HepG2 (cell line): ENCODE measurements at regions not wholly inside any gene's neighbourhood (a gene's known extent, or its start where the extent isn't known, plus 50 kb on each side); places are given as distances from the start of the nearest gene placed in this dataset.
A peak's percentile ranks its signal among the peaks of the same experiment; 100 is the strongest.

Source experiments
- ATAC-seq: fragments of 200-7000 bp; cut with Tn5 transposase; 3 replicates; pipeline ENCODE4 v1.9.1; 2020; ENCODE audit warnings: mild to moderate bottlenecking, moderate library complexity
- BruUV-seq: library from RNA; stranded (reverse); fragments of 400-500 nt; replicated peaks from 2 replicates; lab custom pipeline; 2021; lab: Mats Ljungman, UMichigan
- CTCF ChIA-PET: fragments of 300-600 bp; formaldehyde crosslinking; extraction: SDS; loops from one replicate; lab custom pipeline; 2021; ENCODE audit warnings: low total read pairs, inconsistent platforms, low intra/inter-chr PET ratio; lab: Yijun Ruan, JAX
- POLR2A ChIA-PET: fragments of 350-600 bp; sonication (Branson Sonifier 250); formaldehyde crosslinking; loops from one replicate; lab custom pipeline; 2020; ENCODE audit warnings: antibody characterized with exemption, inconsistent platforms; lab: Yijun Ruan, JAX
- DNase-seq: peaks from one replicate; pipeline ENCODE4 v3.0.0-alpha.2; 2015; ENCODE audit warnings: low spot score
- FAIRE-seq: peaks from 3 replicates; lab custom pipeline; 2011; peaks lifted over from hg19 to GRCh38; lab: Jason Lieb, UNC
- H2AFZ ChIP-seq: one replicate; pipeline ENCODE4 v1.6.1; 2011; ENCODE audit warnings: low read length, inconsistent platforms
- H3K27ac ChIP-seq: fragments of 300-600 bp; 3 replicates; pipeline ENCODE4 v1.8.0; 2011; ENCODE audit warnings: mixed run types, mild to moderate bottlenecking, mixed read lengths, low read length, inconsistent platforms; ENCODE audit not compliant: insufficient read depth; ENCODE audit errors: extremely low read length
- H3K27me3 ChIP-seq, 2 experiments: fragments of 200-600 bp in 1 of 2; 2 replicates in 1 of 2; 3 replicates in 1 of 2; pipeline versions ENCODE4 v1.6.0 to v1.8.0; 2011; ENCODE audit warnings: low read length in 2 of 2, mild to moderate bottlenecking in 2 of 2, moderate library complexity in 2 of 2, inconsistent platforms in 1 of 2; ENCODE audit not compliant: insufficient read depth in 2 of 2, control insufficient read depth in 1 of 2
- H3K36me3 ChIP-seq, 2 experiments: fragments of 200-600 bp in 1 of 2; replicated peaks in 1 of 2; 2 replicates in 1 of 2; 3 replicates in 1 of 2; pipeline versions ENCODE4 v1.5.1 to v1.8.0; 2011; ENCODE audit warnings: low read length in 2 of 2, inconsistent platforms in 1 of 2; ENCODE audit not compliant: insufficient read depth in 2 of 2, control insufficient read depth in 1 of 2
- H3K4me1 ChIP-seq: 2 replicates; pipeline ENCODE4 v1.5.1; 2012; ENCODE audit warnings: low read length, inconsistent platforms; ENCODE audit not compliant: insufficient read depth
- H3K4me2 ChIP-seq: 2 replicates; pipeline ENCODE4 v1.6.0; 2011; ENCODE audit warnings: low read depth, low read length, inconsistent platforms
- H3K4me3 ChIP-seq, 3 experiments: fragments of 200-600 bp in 1 of 3; sonication (generic), shearing (Covaris generic) in 1 of 3; replicated peaks in 1 of 3; 2 replicates each; pipeline ENCODE4 v1.5.1; 2011 to 2016; ENCODE audit warnings: low read length in 3 of 3, inconsistent platforms in 2 of 3, low read depth in 2 of 3, mild to moderate bottlenecking in 2 of 3, control low read depth in 1 of 3, mixed read lengths in 1 of 3; ENCODE audit not compliant: insufficient read depth in 1 of 3
- H3K79me2 ChIP-seq: one replicate; pipeline ENCODE4 v1.6.1; 2011; ENCODE audit warnings: low read length, inconsistent platforms; ENCODE audit not compliant: insufficient read depth
- H3K9ac ChIP-seq: 2 replicates; pipeline ENCODE4 v1.6.0; 2011; ENCODE audit warnings: mild to moderate bottlenecking, low read depth, low read length, inconsistent platforms; ENCODE audit not compliant: insufficient read depth
- H3K9me3 ChIP-seq: 2 replicates; pipeline ENCODE4 v1.5.1; 2012; ENCODE audit warnings: mild to moderate bottlenecking, low read length
- H4K20me1 ChIP-seq: 2 replicates; pipeline ENCODE4 v1.6.0; 2011; ENCODE audit warnings: inconsistent platforms, mild to moderate bottlenecking, low read length, moderate library complexity; ENCODE audit not compliant: insufficient read depth
- WGBS: methylation state at CpG from one replicate; pipeline ENCODE4 v1.1.6; 2017; ENCODE audit warnings: low lambda C conversion rate; 5-methylcytosine and 5-hydroxymethylcytosine counted together
- in situ Hi-C: cut with HindIII; loops from 2 replicates; pipeline ENCODE4 v1.10.0; 2017; ENCODE audit warnings: low pct_unique_long_range_greater_than_20kb; ENCODE audit not compliant: extremely low pct_ligation_motif_present
- intact Hi-C: fragments of 100-400 bp; cut with micrococcal nuclease; formaldehyde crosslinking; loops from one replicate; pipeline ENCODE4 v1.10.0; 2022; ENCODE audit not compliant: unreplicated experiment
- TF ChIP-seq, protein P1 (sequence below): sonication (generic); formaldehyde crosslinking; IDR thresholded peaks from 2 replicates; pipeline ENCODE4 v1.4.0; 2020; ENCODE audit warnings: missing genetic modification reagents, borderline replicate concordance
- TF ChIP-seq, protein P2 (sequence below): fragments of 450-650 bp; IDR thresholded peaks from 2 replicates; pipeline ENCODE4 v1.6.1; 2016

DNA sequence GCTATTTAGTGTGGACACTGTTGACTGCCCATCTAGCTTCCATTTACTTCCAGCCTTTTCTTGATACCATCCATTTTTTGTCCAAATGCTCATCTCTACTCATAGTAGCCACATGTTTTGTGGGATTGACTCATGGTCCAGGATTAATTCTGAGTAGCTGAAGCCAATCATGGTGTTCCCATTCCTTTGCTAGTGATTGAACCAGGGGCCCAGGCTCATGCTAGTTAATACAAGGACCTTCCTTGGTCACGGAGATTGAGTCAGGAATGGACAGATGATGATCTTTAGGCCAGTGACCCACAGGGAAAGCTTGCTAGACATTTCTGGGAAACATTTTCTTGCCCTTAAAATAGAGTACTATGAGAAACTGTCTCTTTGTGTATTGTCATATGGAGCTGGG is 272.9 kb upstream of the RIOK2 start:
- no peak overlapping the region for H3K4me2 ChIP-seq
- no peak overlapping the region for H3K9ac ChIP-seq
- H2AFZ ChIP-seq, result no peak overlapping the region
- H3K9me3 ChIP-seq, result no peaks in the 10 kb centered on the region
- 0% methylated on average over 1 of the region's 1 CpG for WGBS
- no peaks in the 10 kb centered on the region; a peak in 1 of 5 replicates for H3K27me3 ChIP-seq
- no peaks in the 10 kb centered on the region for H4K20me1 ChIP-seq
- in situ Hi-C loops, result no loop called here
- no peak overlapping the region for H3K4me3 ChIP-seq
- H3K27ac ChIP-seq, result no peak overlapping the region
- intact Hi-C loops, result no loop called here
- no peaks in the 10 kb centered on the region for H3K36me3 ChIP-seq
- FAIRE-seq (no peak), ATAC-seq (no peak), DNase-seq (no peak)
- TF ChIP-seq, protein P1, sequence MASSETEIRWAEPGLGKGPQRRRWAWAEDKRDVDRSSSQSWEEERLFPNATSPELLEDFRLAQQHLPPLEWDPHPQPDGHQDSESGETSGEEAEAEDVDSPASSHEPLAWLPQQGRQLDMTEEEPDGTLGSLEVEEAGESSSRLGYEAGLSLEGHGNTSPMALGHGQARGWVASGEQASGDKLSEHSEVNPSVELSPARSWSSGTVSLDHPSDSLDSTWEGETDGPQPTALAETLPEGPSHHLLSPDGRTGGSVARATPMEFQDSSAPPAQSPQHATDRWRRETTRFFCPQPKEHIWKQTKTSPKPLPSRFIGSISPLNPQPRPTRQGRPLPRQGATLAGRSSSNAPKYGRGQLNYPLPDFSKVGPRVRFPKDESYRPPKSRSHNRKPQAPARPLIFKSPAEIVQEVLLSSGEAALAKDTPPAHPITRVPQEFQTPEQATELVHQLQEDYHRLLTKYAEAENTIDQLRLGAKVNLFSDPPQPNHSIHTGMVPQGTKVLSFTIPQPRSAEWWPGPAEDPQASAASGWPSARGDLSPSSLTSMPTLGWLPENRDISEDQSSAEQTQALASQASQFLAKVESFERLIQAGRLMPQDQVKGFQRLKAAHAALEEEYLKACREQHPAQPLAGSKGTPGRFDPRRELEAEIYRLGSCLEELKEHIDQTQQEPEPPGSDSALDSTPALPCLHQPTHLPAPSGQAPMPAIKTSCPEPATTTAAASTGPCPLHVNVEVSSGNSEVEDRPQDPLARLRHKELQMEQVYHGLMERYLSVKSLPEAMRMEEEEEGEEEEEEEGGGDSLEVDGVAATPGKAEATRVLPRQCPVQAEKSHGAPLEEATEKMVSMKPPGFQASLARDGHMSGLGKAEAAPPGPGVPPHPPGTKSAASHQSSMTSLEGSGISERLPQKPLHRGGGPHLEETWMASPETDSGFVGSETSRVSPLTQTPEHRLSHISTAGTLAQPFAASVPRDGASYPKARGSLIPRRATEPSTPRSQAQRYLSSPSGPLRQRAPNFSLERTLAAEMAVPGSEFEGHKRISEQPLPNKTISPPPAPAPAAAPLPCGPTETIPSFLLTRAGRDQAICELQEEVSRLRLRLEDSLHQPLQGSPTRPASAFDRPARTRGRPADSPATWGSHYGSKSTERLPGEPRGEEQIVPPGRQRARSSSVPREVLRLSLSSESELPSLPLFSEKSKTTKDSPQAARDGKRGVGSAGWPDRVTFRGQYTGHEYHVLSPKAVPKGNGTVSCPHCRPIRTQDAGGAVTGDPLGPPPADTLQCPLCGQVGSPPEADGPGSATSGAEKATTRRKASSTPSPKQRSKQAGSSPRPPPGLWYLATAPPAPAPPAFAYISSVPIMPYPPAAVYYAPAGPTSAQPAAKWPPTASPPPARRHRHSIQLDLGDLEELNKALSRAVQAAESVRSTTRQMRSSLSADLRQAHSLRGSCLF (CRISPR knock-in tag), result no peak
- TF ChIP-seq, protein P2, sequence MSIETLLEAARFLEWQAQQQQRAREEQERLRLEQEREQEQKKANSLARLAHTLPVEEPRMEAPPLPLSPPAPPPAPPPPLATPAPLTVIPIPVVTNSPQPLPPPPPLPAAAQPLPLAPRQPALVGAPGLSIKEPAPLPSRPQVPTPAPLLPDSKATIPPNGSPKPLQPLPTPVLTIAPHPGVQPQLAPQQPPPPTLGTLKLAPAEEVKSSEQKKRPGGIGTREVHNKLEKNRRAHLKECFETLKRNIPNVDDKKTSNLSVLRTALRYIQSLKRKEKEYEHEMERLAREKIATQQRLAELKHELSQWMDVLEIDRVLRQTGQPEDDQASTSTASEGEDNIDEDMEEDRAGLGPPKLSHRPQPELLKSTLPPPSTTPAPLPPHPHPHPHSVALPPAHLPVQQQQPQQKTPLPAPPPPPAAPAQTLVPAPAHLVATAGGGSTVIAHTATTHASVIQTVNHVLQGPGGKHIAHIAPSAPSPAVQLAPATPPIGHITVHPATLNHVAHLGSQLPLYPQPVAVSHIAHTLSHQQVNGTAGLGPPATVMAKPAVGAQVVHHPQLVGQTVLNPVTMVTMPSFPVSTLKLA, result 0 out of 2 replicates have a peak, but pooled peaks have one; percentile 16
- no TSS peak for BruUV-seq
- ChIA-PET POLR2A (no interaction called here), CTCF (no interaction called here)
- no peaks in the 10 kb centered on the region for H3K4me1 ChIP-seq
- H3K79me2 ChIP-seq, result no peaks in the 10 kb centered on the region
